ENCODE measurements at regions not wholly inside any gene's neighbourhood (a gene's known extent, or its start where the extent isn't known, plus 50 kb on each side); places are given as distances from the start of the nearest gene placed in this dataset.
"Not testable (repeated sequence)": the region's sequence is repeated elsewhere in the genome, so short reads cannot be mapped to it uniquely, and the experiment has no call there.

- not testable (repeated sequence) for TF ChIP-seq CTCF (conservative IDR thresholded peaks at IDR 0.05; ENCODE audit: low read depth, low read length); EZH2 (IDR thresholded peaks at IDR 0.05; ENCODE audit: low read length, unreplicated experiment)
Measured at GRCh38 chr16:13385156-13386040, 484.0 kb downstream of the SHISA9 start.

All from PC-3 (cell line).